GM18520 (cell line): ENCODE measurements at regions not wholly inside any gene's neighbourhood (a gene's known extent, or its start where the extent isn't known, plus 50 kb on each side); places are given as distances from the start of the nearest gene placed in this dataset.

ENCODE experiments used
- ATAC-seq: cut with Tn5 transposase; IDR thresholded peaks from one replicate; pipeline ENCODE4 v1.9.1; 2021; ENCODE audit not compliant: unreplicated experiment

- ATAC-seq: no peak
Observed at GRCh38 chr1:157194731-157195520, 56.7 kb upstream of the ETV3 start.

GRCh38 chr1:157193702-157194391, 55.7 kb upstream of the ETV3 start:
- no peak for ATAC-seq

- ATAC-seq: no peak
Observed at GRCh38 chr1:157193219-157193618, 55.0 kb upstream of the ETV3 start.

- ATAC-seq: no peak
Observed at GRCh38 chr1:157189986-157190982, 52.1 kb upstream of the ETV3 start.

GRCh38 chr1:157189096-157189495, 50.9 kb upstream of the ETV3 start:
- ATAC-seq: no peak
